Midbrain (tissue), 1 donor: ENCODE measurements at regions not wholly inside any gene's neighbourhood (a gene's known extent, or its start where the extent isn't known, plus 50 kb on each side); places are given as distances from the start of the nearest gene placed in this dataset.
A peak's percentile ranks its signal among the peaks of the same experiment; 100 is the strongest.

ENCODE experiments used
- DNase-seq: peaks from one replicate; lab custom pipeline; 2025; lab: John Stamatoyannopoulos, UW

DNA sequence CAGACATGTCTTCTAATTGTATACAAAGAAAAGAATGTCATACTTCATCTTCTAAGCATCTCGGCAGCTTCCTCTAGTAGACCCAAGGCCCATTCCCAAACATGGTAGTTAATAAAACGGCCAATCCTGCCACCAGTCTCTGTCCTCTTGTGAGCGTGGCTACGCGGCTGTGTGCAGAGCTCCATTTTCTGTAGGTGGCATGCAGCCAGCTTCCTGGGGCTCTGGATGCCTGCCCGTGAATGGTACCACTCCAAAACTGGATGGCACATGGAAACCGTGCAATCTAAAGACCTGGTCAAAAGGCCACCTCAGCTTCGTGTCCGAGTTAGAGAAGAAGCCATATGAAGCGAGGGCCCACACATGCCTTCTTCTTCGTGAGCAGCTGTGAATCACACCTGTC, 110.7 kb downstream of the SIPA1L2 start:
- DNase-seq = peak; percentile 13

DNA sequence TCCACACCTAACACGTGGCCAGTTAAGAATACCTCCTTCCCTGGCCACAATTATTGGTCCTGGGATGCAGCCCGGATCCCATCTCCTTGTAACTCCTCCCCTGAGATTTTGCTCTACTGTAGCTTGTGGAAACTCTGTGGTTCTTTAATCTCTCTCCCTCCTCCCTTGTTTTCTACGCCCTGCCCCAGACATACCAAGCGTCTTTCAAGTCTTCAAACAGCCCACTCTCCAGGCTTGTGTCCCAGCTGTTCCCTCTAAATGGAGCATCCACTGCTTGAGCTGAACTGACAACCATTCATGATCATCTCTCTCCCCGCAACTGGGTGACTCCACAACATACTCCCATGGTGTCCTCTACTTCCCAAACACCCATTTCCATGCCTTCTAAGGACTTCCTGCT, 111.6 kb downstream of the SIPA1L2 start:
- no peak for DNase-seq

DNA sequence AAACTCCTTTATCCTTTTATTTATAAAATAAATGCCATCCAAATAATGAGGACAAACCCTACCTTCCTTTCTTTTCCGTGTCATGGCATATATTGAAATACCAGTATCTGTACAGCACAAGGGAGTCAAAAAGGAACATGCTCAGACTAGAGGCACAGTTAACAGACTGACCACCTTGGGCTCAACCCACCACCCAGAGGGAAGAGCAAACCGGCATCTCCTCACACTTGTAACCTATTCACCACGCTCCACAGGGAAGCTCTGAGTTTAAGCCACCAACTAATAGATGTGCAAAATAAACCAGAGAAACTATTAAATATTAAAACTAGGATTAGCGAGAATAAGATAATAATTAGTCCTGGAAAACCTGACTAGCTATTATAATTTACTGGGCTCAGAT, 112.7 kb downstream of the SIPA1L2 start:
- no peak for DNase-seq

DNA sequence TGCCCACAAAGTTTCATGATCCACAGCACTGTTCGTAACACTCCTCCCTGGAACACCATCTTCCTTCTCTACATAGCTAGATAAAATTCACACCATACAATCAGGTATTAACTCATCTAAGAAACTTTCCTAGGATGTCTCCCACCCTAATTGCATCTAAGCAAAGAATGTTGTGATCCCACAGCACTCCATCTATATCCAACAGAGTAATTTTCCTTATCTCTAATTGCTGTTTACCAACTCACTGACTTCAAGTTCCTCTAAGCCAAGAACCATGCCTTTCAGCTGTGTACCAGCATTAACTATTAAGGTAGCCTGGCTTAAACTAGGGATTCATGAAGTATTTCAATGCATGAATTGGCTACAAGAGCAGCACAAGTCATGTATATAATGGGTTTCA, 114.2 kb downstream of the SIPA1L2 start:
- no peak for DNase-seq

DNA sequence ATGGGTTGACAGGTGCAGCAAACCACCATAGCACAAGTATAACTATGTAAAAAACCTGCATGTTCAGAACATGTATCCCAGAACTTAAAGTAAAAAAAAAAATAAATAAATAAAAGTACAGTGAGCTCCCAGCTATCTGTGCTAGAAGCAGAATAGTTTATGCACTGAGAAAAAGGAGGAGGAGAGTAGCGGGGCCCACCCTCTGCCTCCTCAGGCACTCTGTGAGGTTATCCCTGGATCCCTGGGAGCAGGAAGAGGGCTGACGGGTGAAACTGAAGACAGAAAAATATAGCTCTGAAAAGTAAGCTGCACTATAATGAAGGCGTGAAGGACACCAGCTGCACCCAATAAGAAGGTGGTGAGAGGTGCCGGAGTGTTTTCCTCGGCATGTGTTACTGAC, 117.2 kb downstream of the SIPA1L2 start:
- DNase-seq = no peak

DNA sequence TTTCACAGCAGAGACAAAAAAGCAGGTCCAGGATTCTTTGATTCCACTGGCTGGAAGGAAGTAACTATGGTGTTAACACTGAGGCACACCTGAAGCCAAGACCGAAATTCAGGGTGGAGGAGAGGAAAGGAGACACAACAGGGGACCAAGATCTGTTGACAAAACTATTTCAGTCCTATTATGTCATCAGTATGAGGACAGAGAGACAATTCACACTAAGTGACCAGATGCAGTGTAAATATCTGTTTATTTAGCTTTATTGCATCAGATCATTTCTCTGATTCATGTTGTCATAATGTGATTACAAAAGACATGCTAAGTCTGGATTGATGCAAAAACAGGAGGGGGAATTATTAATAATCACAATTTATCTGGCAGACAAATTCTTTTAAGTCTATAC, 118.8 kb downstream of the SIPA1L2 start:
- no peak for DNase-seq

DNA sequence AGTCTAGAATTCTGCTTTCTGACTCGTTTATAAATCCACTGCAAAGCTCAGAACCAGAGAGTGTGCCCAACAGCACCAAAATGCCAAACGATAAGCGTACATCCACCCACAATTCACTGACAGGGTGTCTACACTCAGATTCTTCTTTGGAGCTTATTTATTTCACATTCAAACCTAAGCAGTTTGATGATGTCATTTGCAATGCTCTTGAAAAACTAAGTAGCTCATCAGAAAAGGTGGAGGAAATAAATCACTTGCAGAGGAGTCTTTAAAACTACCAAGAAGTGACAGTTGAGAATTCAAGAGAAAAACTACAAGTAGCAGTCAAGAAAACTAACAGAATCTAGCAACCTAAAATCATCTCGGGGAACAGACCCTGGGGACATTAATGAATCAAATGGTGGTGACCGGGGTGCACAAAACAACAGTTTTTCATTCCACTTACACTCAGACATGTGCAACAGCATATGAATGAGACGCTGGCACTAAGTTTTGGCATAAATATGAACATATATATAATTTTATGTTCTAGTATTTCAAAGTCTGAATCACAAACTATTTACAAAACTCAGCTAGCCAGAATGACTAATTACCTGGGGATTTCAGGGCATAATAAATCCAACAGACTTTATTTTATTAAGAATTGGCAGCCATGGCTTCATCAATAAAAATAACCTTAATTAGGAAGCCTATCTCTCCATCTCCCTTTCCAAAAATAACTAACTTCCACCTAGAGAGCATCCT, 119.4 kb downstream of the SIPA1L2 start:
- DNase-seq = no peak

DNA sequence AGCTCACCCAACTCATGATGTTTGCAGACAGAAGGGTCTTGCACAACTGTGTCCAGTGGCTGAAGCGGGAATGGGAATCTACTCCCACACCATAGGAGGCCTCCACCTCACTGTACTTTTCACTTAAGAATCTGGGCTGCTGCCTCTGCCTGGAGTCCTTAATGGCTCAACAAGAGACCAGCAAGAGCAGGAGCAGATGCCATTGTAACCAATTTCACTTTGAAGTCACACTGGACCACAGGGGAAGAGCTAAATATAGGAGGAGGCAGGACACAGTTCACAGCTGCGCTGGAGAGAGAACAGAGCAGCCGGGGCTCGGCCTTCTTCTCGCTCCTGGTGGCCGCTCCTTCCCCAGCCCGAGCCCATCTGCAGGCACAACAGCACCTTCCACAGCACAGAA, 120.4 kb downstream of the SIPA1L2 start:
- no peak for DNase-seq

DNA sequence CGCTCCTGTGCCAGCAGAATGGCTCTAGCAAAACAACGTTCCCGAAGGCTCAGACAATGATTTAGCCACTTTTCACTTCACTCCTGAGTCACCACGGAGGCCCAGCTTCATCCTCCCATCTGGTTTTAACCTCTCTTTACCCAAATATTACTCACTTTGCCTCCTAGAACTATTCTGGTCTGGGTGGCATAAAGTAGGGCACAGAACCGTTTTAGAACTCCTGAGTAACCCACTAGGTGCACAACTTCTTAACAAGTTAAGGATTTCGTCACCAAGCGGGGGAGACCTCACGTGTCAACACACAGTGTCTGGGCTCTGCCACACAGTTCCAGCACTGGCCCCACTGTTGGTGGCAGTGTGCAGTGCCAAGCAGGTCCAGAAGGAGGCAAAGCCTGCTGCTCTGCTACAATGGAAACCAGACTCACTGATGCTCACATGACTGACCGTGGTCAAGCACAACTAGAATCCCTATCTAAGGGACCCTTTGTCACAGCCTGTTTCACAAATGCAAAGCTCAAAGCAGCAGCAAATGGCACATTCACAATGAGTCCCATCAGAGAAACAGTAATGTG, 121.7 kb downstream of the SIPA1L2 start:
- peak; percentile 77 for DNase-seq

DNA sequence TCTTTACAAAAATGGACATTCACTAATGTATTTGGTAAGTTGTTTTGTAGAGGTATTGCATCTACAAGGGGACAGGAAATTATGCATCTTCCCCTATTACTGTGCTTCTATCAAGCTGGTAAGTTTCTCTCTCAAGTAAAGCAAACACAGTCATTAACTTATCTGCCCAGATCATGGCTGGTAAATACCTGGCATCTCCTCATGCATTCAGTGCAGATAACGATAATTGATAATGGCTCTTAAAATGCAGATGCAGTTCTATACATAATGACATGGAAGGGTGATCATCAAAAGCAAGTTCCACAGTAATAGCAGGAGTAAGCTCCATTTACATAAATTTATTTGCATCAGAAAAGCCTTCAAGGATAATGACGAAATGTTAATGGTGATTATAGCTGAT, 122.4 kb downstream of the SIPA1L2 start:
- DNase-seq = no peak

DNA sequence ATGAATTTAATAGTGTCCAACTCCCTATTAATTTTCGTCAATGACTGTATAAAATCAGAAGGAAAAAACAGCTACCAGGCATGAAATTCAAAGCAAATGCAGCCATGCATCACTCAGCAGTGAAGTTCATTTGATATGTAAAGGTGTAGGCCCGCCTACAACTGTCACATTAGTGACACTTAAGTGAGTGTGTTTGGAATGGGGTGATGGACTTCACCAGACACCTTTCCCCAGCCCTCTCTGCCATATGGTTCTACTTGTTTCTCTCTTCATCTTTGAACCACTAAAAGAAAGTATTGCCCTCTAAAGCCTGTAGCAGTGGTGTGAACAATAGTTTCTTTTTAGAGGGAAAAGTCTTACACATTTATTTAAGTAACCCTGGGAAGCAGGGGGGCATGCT, 124.0 kb downstream of the SIPA1L2 start:
- DNase-seq = no peak

DNA sequence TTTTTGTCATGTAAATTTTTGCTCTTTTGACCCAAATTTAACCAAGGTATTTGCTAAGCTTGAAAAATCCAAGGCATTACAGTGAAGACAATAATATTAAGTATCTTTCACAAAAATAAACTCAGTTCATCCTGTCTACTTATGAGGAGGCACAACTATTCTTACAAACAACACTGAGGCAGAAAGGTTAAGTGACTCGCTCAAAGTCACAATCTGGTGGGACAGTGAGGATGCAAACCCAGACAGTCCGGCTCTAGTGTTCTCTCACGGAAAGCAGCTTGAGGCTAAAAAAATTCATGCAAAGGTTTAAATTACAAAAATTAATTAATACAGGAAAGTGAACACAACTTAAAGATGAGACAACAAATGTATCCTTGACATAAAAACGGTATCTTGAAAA, 125.3 kb downstream of the SIPA1L2 start:
- no peak for DNase-seq

DNA sequence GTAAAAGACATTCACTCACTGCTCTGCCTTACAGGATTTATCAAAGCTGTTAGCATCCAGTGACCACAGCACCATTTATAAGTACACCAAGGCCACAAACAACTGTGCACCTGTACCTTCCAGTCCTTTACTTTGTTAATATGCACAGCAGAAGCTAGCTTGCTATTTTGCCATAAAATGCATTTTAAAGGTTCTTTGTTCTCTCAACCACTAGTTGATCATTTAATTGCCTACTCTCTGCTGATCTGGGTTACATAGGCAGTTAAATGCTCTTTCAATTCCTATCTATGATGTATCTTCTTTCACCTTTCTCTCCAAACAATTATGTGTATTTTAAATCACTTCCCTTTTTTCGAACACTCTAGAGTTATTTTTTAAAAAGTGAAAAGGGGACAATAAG, 126.4 kb downstream of the SIPA1L2 start:
- no peak for DNase-seq

DNA sequence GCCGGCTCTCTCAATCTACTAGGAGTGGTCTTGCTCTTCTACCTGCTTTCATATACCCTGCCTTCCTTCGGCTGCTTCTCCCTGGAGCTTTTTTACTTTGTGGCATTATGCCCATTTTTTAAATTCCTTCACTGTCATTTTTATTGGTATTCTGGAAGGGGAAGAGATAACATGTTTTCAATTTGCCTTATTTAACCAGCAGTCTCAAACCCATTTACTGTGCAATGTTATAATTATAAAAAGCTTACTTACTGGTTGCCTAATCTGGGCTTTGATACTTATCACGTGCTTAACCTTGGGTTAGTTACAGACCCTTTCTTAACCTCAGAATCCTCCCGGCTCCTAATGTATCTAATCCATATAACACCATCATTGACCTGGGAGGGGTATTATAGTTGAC, 128.1 kb downstream of the SIPA1L2 start:
- no peak for DNase-seq

DNA sequence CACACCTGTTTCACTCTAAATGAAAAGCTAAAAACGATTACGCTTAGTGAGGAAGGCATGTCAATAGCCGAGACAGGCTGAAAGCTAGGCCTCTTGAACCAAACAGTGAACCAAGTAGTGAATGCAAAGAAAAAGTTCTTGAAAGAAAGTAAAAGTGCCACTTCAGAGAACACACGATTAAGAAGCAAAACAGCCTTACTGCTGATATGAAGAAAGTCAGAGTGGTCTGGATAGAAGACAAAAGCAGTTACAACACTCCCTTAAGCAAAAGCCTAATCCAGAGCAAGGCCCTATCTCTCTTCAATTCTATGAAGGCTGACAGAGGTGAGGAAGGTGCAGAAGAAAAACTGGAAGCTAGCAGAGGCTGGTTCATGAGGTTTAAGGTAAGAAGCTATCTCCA, 130.7 kb downstream of the SIPA1L2 start:
- no peak for DNase-seq

DNA sequence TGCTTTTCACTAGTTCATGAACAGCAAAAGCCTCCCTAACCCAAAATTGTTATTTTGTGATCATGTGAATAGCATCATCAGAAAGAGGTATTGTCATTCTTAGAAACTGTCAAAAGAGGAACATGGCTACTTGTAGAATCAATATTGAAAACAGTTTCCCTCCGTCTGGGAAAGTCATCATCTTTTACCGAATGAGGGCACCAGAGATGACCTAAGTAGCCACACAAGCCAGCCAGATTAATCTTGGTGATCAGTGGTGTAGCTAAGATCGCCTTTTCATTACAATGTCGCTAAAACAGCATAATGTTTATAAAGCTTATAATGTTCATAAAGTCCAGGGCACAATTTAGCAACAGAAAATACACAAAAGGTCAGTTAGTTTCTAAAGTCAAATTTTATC, 136.1 kb downstream of the SIPA1L2 start:
- DNase-seq = peak; percentile 15

DNA sequence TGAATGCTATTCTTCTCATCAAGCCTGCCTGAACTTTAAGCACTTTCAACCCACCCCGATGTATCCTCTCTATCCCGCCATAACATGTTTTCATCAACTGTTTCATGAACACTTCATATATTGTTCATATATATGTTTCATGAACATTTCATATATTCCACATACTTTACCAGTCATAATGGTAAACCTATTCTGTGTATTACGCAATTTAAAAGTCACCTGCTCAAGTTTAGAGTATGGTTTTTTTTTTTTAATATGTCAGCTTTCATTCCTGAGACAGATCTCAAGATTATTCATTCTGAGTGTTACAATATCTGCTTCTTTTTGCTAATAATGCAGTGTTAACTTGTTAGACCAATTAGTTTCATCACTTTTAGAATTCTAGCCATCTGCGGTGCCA, 140.7 kb downstream of the SIPA1L2 start:
- no peak for DNase-seq

DNA sequence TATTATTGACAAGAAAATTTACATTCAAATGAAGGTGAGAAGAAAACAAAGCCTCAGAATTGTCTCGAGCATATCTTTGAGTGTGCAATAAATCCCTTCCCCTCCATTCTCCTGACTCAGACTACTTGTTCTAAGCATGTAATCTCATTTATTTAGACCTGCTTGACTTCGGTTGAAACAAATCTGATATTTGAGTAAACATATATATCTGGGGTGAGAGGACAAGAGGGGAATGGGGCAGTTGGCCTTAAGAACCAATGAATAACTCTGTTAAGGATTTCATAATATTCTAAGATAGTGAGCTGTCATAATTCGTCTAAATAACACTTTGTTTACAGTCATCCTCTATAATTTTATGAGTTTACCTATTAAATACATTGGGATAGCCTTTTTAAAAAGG, 142.7 kb downstream of the SIPA1L2 start:
- no peak for DNase-seq

DNA sequence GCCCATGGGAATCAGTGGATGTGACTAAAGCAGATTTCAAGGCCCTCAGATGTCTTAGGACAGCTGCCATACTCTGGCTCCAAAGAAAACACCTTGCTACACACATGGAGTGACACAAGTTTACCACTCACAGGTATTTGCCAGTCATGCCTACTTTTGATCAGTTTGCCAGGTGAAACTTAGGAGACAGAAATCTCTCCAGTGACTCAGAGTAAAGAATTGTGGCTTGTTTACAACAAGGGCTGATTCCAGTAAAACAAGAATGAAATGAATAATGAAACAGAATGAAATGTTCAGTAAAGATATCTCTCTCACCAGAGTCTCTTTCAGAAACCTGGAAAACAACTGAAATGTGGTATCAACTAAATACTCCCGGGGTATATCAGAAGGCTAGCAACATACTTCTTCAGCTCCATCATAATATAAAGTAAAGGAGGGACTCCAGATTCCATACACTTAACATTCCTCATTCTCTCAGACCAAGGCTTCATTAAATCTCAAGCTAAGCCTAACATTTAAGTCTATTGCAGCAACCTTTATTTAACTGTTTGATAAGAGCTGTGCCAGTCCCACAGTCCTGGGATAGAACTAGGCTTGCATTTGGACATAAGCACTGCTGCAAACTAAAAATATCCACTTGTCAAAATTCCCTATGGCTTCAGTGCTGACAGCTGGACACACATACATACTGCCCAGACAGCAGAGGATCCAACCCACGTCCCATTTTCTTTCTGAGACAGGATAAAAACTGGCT, 143.3 kb downstream of the SIPA1L2 start:
- no peak for DNase-seq

DNA sequence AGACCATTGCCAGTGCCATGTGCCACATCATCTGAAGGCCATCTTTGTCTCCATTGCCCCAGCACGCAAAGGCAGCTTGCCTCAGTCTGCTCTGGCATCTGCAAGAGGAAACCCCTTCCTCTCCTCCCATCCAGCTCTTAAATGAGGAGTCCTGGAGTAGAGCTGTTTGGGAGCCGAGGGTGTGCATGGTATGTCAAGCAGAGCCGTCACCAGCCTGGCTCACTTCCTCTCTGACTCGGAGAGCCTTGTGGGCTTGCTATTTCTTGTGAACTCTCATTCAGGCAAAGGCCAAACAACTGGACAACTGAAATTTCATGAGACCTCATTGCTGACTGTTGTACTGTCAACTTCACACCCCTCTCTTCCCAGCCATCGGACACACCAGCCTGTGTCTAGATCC, 143.9 kb downstream of the SIPA1L2 start:
- no peak for DNase-seq

DNA sequence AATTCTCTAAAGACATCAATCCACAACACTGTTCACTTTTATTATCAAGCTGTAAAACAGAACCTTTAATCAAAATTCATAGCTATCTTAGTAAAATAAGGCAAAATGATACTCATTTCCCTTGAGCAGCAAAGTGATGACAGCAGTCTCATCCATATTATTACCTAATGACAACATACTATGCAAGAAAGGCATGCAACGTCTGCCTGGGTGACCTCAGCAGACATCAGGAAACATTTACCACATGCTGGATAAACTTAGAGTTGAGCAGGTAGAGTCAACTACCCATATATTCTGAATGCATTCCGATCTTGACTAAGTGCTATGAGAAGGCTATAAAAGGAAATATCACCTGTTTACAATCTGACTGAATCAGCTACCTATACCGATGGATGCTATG, 145.1 kb downstream of the SIPA1L2 start:
- DNase-seq = no peak

DNA sequence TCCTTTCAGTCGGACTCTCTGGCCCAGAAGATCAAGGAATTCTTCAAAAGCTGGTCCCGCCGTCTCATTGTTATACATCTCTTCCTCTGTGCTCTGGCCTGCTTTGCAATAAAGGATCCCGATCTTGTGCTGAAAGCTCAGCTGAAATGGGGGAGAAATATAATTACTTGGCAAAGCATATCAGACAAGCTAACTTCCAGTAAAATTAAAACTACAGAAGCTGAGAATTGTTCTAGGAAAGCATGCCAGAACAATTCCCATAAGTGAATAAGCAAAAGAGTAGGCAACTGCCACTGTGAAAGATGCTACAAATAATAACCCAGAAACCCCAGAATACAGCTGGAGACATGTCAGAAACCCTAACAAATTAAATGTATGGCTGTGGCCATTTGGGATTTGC, 146.1 kb downstream of the SIPA1L2 start:
- no peak for DNase-seq

DNA sequence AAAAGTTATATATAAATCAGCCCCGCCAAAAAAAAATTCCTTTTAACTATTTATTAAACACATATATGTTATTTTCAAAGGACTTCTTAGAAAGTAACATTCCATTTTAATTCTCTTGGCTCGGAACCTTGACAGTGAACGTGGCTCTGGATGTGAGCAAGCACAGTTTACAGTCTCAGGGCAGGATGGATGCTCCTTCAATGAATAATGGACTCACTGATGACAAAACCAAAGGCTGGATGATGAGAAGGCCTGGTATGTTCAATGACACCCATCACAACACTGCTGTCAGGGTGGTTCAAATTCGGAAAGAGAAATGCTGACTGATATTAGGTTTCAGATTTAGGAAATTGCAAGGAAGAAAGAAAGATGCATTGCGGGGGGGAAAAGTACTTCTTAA, 148.8 kb downstream of the SIPA1L2 start:
- DNase-seq = no peak
